Kidney epithelial cell (primary cell): ENCODE measurements at regions not wholly inside any gene's neighbourhood (a gene's known extent, or its start where the extent isn't known, plus 50 kb on each side); places are given as distances from the start of the nearest gene placed in this dataset.

ENCODE experiments used
- DNase-seq: peaks from one replicate; pipeline ENCODE4 v3.0.0-alpha.2; 2010; ENCODE audit warnings: low read depth
- H3K27me3 ChIP-seq: 2 replicates; pipeline ENCODE4 v1.6.0; 2011; ENCODE audit warnings: low read length; ENCODE audit not compliant: control insufficient read depth, insufficient read depth
- H3K36me3 ChIP-seq: 2 replicates; pipeline ENCODE4 v1.5.1; 2011; ENCODE audit warnings: low read length; ENCODE audit not compliant: control insufficient read depth, insufficient read depth
- H3K4me3 ChIP-seq: 2 replicates; pipeline ENCODE4 v1.5.1; 2011; ENCODE audit warnings: low read depth, mild to moderate bottlenecking, control low read depth, low read length
- TF ChIP-seq, protein P1 (sequence below): IDR thresholded peaks from 2 replicates; pipeline ENCODE4 v1.5.1; 2011; ENCODE audit warnings: mild to moderate bottlenecking, moderate library complexity, low read length, control low read depth, inconsistent platforms; ENCODE audit not compliant: insufficient read depth, poor library complexity, severe bottlenecking

DNA sequence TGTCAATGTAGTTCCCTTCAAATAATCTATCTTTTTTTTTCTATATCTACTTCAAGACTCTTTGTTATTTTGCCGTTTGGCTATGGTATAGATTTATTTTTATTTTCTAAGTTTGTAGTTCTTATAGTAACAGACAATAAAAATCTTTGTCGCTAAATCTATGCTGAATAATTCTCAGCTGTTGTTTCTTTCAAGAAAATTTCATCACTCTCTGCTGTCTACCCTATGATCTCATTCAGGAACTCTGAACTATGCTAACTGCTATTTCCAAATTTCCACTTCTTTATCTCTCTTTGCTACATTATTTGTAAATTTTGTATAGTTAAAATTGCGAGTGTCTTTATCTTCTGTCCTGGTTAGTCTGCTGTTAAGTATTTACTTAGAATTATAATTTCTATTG is 353.6 kb downstream of the LRFN5 start:
- Histone ChIP-seq H3K36me3 (no peaks in the 10 kb centered on the region), H3K4me3 (no peak overlapping the region), H3K27me3 (no peaks in the 10 kb centered on the region)
- no peak for DNase-seq
- TF ChIP-seq, protein P1, sequence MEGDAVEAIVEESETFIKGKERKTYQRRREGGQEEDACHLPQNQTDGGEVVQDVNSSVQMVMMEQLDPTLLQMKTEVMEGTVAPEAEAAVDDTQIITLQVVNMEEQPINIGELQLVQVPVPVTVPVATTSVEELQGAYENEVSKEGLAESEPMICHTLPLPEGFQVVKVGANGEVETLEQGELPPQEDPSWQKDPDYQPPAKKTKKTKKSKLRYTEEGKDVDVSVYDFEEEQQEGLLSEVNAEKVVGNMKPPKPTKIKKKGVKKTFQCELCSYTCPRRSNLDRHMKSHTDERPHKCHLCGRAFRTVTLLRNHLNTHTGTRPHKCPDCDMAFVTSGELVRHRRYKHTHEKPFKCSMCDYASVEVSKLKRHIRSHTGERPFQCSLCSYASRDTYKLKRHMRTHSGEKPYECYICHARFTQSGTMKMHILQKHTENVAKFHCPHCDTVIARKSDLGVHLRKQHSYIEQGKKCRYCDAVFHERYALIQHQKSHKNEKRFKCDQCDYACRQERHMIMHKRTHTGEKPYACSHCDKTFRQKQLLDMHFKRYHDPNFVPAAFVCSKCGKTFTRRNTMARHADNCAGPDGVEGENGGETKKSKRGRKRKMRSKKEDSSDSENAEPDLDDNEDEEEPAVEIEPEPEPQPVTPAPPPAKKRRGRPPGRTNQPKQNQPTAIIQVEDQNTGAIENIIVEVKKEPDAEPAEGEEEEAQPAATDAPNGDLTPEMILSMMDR: no peak

DNA sequence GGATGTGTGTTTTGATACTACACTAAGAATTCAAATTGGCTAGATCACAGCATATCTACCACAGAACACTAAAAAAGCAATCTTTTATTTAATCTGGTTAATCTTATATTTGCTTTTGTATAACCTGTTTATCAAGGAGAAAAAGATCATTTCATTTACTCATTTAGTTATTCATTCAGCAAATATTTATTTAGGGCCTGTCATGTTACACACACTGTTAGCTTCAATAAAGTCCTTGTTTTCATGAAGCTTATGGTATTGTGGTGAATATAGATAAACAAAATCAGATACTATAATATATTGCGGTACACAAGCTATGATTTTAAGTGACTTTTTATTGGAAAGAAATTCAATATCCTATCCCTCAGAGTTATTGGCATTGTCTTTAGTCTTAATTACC is 350.8 kb downstream of the LRFN5 start:
- no peak for DNase-seq
- Histone ChIP-seq H3K36me3 (no peaks in the 10 kb centered on the region), H3K4me3 (no peak overlapping the region), H3K27me3 (no peaks in the 10 kb centered on the region)
- TF ChIP-seq, protein P1: no peak
